Vagina (tissue), 2 donors: ENCODE measurements at regions not wholly inside any gene's neighbourhood (a gene's known extent, or its start where the extent isn't known, plus 50 kb on each side); places are given as distances from the start of the nearest gene placed in this dataset.

Experiments used
- DNase-seq, 2 donors: peaks; one replicate each; pipeline ENCODE4 v3.0.0-alpha.2; 2017; ENCODE audit errors: extremely low spot score in 2 of 2
- H3K27ac ChIP-seq: fragments of 200-600 bp; sonication (generic); one replicate; pipeline ENCODE4 v1.5.1; 2019
- H3K27me3 ChIP-seq: fragments of 200-600 bp; sonication (generic); one replicate; pipeline ENCODE4 v1.5.1; 2019
- H3K36me3 ChIP-seq, 2 donors: fragments of 200-600 bp; sonication (generic); one replicate each; pipeline ENCODE4 v1.5.1; 2017 to 2019
- H3K4me1 ChIP-seq: fragments of 200-600 bp; sonication (generic); one replicate; pipeline ENCODE4 v1.5.1; 2019
- H3K4me3 ChIP-seq, 2 donors: fragments of 200-600 bp; sonication (generic); 1 replicate in 1 of 2; 2 replicates in 1 of 2; pipeline ENCODE4 v1.5.1; 2016 to 2019
- H3K9me3 ChIP-seq: fragments of 200-600 bp; sonication (generic); one replicate; pipeline ENCODE4 v1.5.1; 2019
- POLR2A ChIP-seq, 2 donors: fragments of 450-650 bp; IDR thresholded peaks; one replicate each; pipeline ENCODE4 v1.6.1; 2017; ENCODE audit warnings: antibody characterized with exemption in 2 of 2, mild to moderate bottlenecking in 2 of 2, moderate library complexity in 2 of 2
- POLR2AphosphoS5 ChIP-seq, 2 donors: sonication (generic); formaldehyde crosslinking; IDR thresholded peaks; one replicate each; pipeline ENCODE4 v1.9.0; 2017; ENCODE audit warnings: antibody characterized with exemption in 2 of 2, mild to moderate bottlenecking in 2 of 2, low read depth in 1 of 2; ENCODE audit not compliant: insufficient read depth in 1 of 2
- intact Hi-C: fragments of 100-400 bp; cut with DNase I; formaldehyde crosslinking; loops from one replicate; pipeline ENCODE4 v1.15.1; 2023
- TF ChIP-seq, protein P1 (sequence below), 3 experiments: fragments of 450-650 bp in 2 of 3; fragments of 200-600 bp in 1 of 3; sonication (generic) in 1 of 3; IDR thresholded peaks; one replicate each; pipeline ENCODE4 v1.5.1; 2017 to 2019; ENCODE audit warnings: antibody characterized with exemption in 3 of 3, mild to moderate bottlenecking in 2 of 3, moderate library complexity in 2 of 3

DNA sequence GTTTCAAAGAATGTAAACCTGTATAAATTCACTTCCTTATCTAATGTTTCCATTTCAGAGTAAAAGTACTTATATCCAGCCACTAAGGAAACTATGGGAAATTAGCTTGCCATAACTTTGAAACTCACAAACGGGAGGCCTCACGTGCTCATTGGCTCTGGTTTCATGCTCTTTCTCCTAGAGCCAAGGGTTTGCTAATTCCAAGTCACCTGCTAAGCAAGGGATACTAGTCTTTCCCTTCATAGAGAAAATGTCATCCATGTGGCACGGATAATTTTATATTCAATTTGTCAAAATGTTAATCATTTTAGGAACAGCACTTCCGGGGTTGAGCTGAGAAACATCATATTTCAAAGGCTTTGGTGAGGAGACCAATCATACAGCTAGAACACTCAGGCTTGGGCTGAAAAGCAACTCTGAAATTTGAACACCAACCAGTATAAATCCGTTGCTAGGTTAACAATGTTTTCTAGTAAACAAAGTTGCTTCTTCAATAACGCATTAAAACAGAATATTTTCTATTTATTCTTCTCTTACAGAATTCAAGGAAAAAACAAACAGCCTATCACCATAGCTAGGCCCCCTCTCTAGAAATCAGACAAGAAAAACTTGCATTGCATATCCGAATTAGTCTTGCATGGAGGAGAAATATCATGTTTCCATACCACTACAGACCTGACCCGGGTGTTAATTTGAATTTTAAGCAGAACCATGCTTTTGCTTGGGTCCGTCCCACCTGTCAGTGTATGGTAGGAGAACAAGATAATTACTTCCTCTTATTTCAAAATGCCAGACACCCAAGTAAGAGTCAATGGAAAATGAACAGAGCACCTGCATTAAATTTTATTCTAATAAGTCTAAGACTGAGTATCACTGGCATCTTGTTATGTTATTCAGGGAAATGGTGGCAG lies 196.1 kb upstream of the ESRRG start:
- DNase-seq, result no peak
- Histone ChIP-seq H3K9me3 (no peaks in the 10 kb centered on the region), H3K27me3 (no peaks in the 10 kb centered on the region), H3K27ac (no peak overlapping the region), H3K36me3 (no peaks in the 10 kb centered on the region), H3K4me1 (no peaks in the 10 kb centered on the region), H3K4me3 (no peak overlapping the region)
- intact Hi-C loops, result no loop called here
- TF ChIP-seq POLR2A (IDR thresholded peaks at IDR 0.05) (no peak), POLR2AphosphoS5 (IDR thresholded peaks at IDR 0.05; ENCODE audit: insufficient read depth in 1 of 2, low read depth in 1 of 2) (no peak)
- TF ChIP-seq, protein P1, sequence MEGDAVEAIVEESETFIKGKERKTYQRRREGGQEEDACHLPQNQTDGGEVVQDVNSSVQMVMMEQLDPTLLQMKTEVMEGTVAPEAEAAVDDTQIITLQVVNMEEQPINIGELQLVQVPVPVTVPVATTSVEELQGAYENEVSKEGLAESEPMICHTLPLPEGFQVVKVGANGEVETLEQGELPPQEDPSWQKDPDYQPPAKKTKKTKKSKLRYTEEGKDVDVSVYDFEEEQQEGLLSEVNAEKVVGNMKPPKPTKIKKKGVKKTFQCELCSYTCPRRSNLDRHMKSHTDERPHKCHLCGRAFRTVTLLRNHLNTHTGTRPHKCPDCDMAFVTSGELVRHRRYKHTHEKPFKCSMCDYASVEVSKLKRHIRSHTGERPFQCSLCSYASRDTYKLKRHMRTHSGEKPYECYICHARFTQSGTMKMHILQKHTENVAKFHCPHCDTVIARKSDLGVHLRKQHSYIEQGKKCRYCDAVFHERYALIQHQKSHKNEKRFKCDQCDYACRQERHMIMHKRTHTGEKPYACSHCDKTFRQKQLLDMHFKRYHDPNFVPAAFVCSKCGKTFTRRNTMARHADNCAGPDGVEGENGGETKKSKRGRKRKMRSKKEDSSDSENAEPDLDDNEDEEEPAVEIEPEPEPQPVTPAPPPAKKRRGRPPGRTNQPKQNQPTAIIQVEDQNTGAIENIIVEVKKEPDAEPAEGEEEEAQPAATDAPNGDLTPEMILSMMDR (IDR thresholded peaks at IDR 0.05), result no peak

DNA sequence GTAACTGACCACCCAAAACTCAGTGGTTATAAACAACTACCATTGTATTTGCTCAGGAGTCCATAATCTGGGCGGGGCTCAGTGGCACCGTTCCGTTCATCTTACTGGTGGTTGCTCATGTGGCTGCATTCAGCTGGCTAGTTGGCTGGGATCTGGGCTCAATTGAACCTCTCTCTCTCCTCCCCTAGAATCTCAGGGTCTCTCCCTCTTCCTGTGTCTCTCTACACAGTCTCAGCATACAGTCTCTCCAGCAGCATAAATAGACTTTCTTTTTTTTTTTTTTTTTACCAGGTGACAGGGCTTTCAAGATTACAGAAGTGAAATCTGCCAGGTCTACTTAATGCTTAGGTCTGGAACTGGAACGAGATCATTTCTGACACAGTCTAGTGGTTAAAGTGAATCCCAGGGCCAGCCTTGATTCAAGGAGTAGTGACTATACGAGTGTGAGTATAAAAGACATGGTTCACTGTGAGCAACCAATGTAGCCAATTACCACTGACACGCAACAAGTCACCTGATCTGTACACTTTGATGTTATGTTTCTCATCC lies 193.7 kb upstream of the ESRRG start:
- intact Hi-C loops, result no loop called here
- H3K27me3 ChIP-seq, result no peaks in the 10 kb centered on the region
- H3K4me1 ChIP-seq, result no peaks in the 10 kb centered on the region
- no peaks in the 10 kb centered on the region for H3K9me3 ChIP-seq
- TF ChIP-seq, protein P1 (IDR thresholded peaks at IDR 0.05), result no peak
- no peak for TF ChIP-seq POLR2A (IDR thresholded peaks at IDR 0.05)
- TF ChIP-seq POLR2AphosphoS5 (IDR thresholded peaks at IDR 0.05; ENCODE audit: insufficient read depth in 1 of 2, low read depth in 1 of 2), result no peak
- H3K4me3 ChIP-seq, result no peak overlapping the region
- no peaks in the 10 kb centered on the region for H3K36me3 ChIP-seq
- no peak for DNase-seq
- no peak overlapping the region for H3K27ac ChIP-seq

DNA sequence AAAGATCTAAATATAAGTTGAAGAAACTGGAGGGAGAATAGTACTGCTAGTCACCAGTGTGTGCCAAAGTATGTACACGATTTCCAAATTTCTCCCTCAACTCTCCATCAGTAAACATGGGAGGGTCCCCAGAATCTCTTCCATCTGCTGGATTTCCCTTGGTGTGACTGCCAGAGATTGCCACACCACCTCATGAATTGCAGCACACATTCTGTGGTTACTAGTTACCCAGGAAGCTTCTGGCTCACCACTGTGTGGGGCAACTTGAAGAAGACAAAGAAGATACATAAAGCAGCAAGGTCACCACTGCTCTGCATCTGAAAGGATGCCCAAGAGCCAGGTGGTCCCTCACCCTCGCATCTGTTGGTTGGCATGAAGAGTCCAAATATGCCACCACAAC lies 191.7 kb upstream of the ESRRG start:
- Histone ChIP-seq H3K27me3 (no peaks in the 10 kb centered on the region), H3K9me3 (no peaks in the 10 kb centered on the region), H3K27ac (no peak overlapping the region), H3K36me3 (no peaks in the 10 kb centered on the region), H3K4me1 (no peaks in the 10 kb centered on the region), H3K4me3 (no peak overlapping the region)
- intact Hi-C loops, result no loop called here
- TF ChIP-seq POLR2A (IDR thresholded peaks at IDR 0.05), result no peak
- TF ChIP-seq POLR2AphosphoS5 (IDR thresholded peaks at IDR 0.05; ENCODE audit: insufficient read depth in 1 of 2, low read depth in 1 of 2), result no peak
- TF ChIP-seq, protein P1 (IDR thresholded peaks at IDR 0.05), result no peak
- no peak for DNase-seq

DNA sequence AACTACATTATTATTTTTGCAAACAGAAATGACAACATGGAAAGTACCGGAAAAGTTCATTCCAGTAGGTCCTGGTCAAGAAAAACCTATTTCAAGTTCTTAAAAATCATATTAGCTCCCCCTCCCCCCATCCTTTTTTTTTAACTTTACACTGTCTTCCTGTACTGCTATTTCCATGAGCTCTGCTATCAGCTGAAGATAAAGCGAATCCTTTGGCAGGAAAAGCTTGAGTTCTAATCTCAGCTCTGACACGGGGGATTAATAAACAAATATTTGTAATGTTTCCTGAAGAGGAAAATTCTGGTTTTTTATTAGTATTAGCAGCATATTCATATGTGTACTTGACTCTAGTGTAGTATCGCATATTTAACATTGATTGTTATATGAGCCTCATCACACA lies 190.7 kb upstream of the ESRRG start:
- no peaks in the 10 kb centered on the region for H3K27me3 ChIP-seq
- H3K4me3 ChIP-seq, result no peak overlapping the region
- intact Hi-C loops, result no loop called here
- H3K4me1 ChIP-seq, result no peaks in the 10 kb centered on the region
- H3K9me3 ChIP-seq, result no peaks in the 10 kb centered on the region
- H3K36me3 ChIP-seq, result no peaks in the 10 kb centered on the region
- no peak for DNase-seq
- TF ChIP-seq POLR2A (IDR thresholded peaks at IDR 0.05) (no peak), POLR2AphosphoS5 (IDR thresholded peaks at IDR 0.05; ENCODE audit: insufficient read depth in 1 of 2, low read depth in 1 of 2) (no peak)
- TF ChIP-seq, protein P1 (IDR thresholded peaks at IDR 0.05), result no peak
- no peak overlapping the region for H3K27ac ChIP-seq
